ENCODE measurements at regions not wholly inside any gene's neighbourhood (a gene's known extent, or its start where the extent isn't known, plus 50 kb on each side); places are given as distances from the start of the nearest gene placed in this dataset.
"Not testable (repeated sequence)": the region's sequence is repeated elsewhere in the genome, so short reads cannot be mapped to it uniquely, and the experiment has no call there.

- no peak for DNase-seq
- no peak overlapping the region for H3K27ac ChIP-seq (ENCODE audit: low read length)
- H3K36me3 ChIP-seq (ENCODE audit: control insufficient read depth, insufficient read depth, low read length), result no peaks in the 10 kb centered on the region
- no peaks in the 10 kb centered on the region for H3K27me3 ChIP-seq (ENCODE audit: control insufficient read depth, insufficient read depth, low read length)
- no peak overlapping the region for H3K4me3 ChIP-seq (ENCODE audit: low read length)
- H3K4me1 ChIP-seq (ENCODE audit: control insufficient read depth, insufficient read depth, low read length), result peaks cover 13% of the 10 kb centered on the region
- 100% methylated on average over 1 of the region's 4 CpGs for WGBS (ENCODE audit: insufficient coverage, low lambda C conversion rate)
- H3K9me3 ChIP-seq (ENCODE audit: control insufficient read depth, low read depth, low read length), result no peaks in the 10 kb centered on the region
Measured at GRCh38 chrX:39487969-39488330, 609.8 kb downstream of the BCOR start.

GRCh38 chrX:39491548-39492297 lies 606.0 kb downstream of the BCOR start:
- Histone ChIP-seq H3K4me3 (ENCODE audit: low read length) (no peak overlapping the region), H3K9me3 (ENCODE audit: control insufficient read depth, low read depth, low read length) (no peaks in the 10 kb centered on the region), H3K4me1 (ENCODE audit: control insufficient read depth, insufficient read depth, low read length) (peaks cover 13% of the 10 kb centered on the region), H3K27me3 (ENCODE audit: control insufficient read depth, insufficient read depth, low read length) (no peaks in the 10 kb centered on the region), H3K36me3 (ENCODE audit: control insufficient read depth, insufficient read depth, low read length) (no peaks in the 10 kb centered on the region), H3K27ac (ENCODE audit: low read length) (peak overlapping the region; percentile 62)
- DNase-seq, result peak; percentile 37 to 63
- WGBS (ENCODE audit: insufficient coverage, low lambda C conversion rate), result no CpG with 5 or more reads among the region's 10 CpGs

- Histone ChIP-seq H3K4me1 (ENCODE audit: control insufficient read depth, insufficient read depth, low read length) (peaks cover 13% of the 10 kb centered on the region), H3K4me3 (ENCODE audit: low read length) (no peak overlapping the region), H3K27me3 (ENCODE audit: control insufficient read depth, insufficient read depth, low read length) (no peaks in the 10 kb centered on the region), H3K9me3 (ENCODE audit: control insufficient read depth, low read depth, low read length) (no peaks in the 10 kb centered on the region), H3K36me3 (ENCODE audit: control insufficient read depth, insufficient read depth, low read length) (no peaks in the 10 kb centered on the region), H3K27ac (ENCODE audit: low read length) (peak overlapping the region; percentile 62)
- peak; percentile 62 to 79 for DNase-seq
- WGBS (ENCODE audit: insufficient coverage, low lambda C conversion rate), result no CpG with 5 or more reads among the region's 6 CpGs
Measured at GRCh38 chrX:39492497-39493162, 605.1 kb downstream of the BCOR start.

- no CpG with 5 or more reads among the region's 1 CpG for WGBS (ENCODE audit: insufficient coverage, low lambda C conversion rate)
- Histone ChIP-seq H3K27me3 (ENCODE audit: control insufficient read depth, insufficient read depth, low read length) (no peaks in the 10 kb centered on the region), H3K4me1 (ENCODE audit: control insufficient read depth, insufficient read depth, low read length) (peaks cover 13% of the 10 kb centered on the region), H3K36me3 (ENCODE audit: control insufficient read depth, insufficient read depth, low read length) (no peaks in the 10 kb centered on the region), H3K4me3 (ENCODE audit: low read length) (no peak overlapping the region), H3K9me3 (ENCODE audit: control insufficient read depth, low read depth, low read length) (no peaks in the 10 kb centered on the region), H3K27ac (ENCODE audit: low read length) (peak overlapping the region; percentile 62)
- DNase-seq, result peak in 1 of 2 donors; percentile 7
Measured at GRCh38 chrX:39493168-39493567, 604.6 kb downstream of the BCOR start.

GRCh38 chrX:39497117-39497516 lies 600.6 kb downstream of the BCOR start:
- not testable (repeated sequence) for H3K27ac ChIP-seq (ENCODE audit: low read length); DNase-seq; H3K4me1 ChIP-seq (ENCODE audit: control insufficient read depth, insufficient read depth, low read length); H3K36me3 ChIP-seq (ENCODE audit: control insufficient read depth, insufficient read depth, low read length); H3K4me3 ChIP-seq (ENCODE audit: low read length); H3K9me3 ChIP-seq (ENCODE audit: control insufficient read depth, low read depth, low read length); H3K27me3 ChIP-seq (ENCODE audit: control insufficient read depth, insufficient read depth, low read length)
- no CpG with 5 or more reads among the region's 4 CpGs for WGBS (ENCODE audit: insufficient coverage, low lambda C conversion rate)

GRCh38 chrX:39497702-39498265 lies 600.0 kb downstream of the BCOR start:
- H3K27me3 ChIP-seq (ENCODE audit: control insufficient read depth, insufficient read depth, low read length), result no peaks in the 10 kb centered on the region
- H3K4me3 ChIP-seq (ENCODE audit: low read length), result no peak overlapping the region
- no peak for DNase-seq
- no peaks in the 10 kb centered on the region for H3K36me3 ChIP-seq (ENCODE audit: control insufficient read depth, insufficient read depth, low read length)
- H3K27ac ChIP-seq (ENCODE audit: low read length), result no peak overlapping the region
- no peaks in the 10 kb centered on the region for H3K9me3 ChIP-seq (ENCODE audit: control insufficient read depth, low read depth, low read length)
- WGBS (ENCODE audit: insufficient coverage, low lambda C conversion rate), result no CpG with 5 or more reads among the region's 7 CpGs
- no peaks in the 10 kb centered on the region for H3K4me1 ChIP-seq (ENCODE audit: control insufficient read depth, insufficient read depth, low read length)

GRCh38 chrX:39499996-39500395 lies 597.8 kb downstream of the BCOR start:
- H3K4me3 ChIP-seq (ENCODE audit: low read length), result no peak overlapping the region
- no peaks in the 10 kb centered on the region for H3K27me3 ChIP-seq (ENCODE audit: control insufficient read depth, insufficient read depth, low read length)
- DNase-seq, result no peak
- H3K4me1 ChIP-seq (ENCODE audit: control insufficient read depth, insufficient read depth, low read length), result no peaks in the 10 kb centered on the region
- H3K27ac ChIP-seq (ENCODE audit: low read length), result no peak overlapping the region
- H3K36me3 ChIP-seq (ENCODE audit: control insufficient read depth, insufficient read depth, low read length), result no peaks in the 10 kb centered on the region
- no peaks in the 10 kb centered on the region for H3K9me3 ChIP-seq (ENCODE audit: control insufficient read depth, low read depth, low read length)

- Histone ChIP-seq H3K36me3 (ENCODE audit: control insufficient read depth, insufficient read depth, low read length) (no peaks in the 10 kb centered on the region), H3K4me3 (ENCODE audit: low read length) (no peak overlapping the region), H3K27me3 (ENCODE audit: control insufficient read depth, insufficient read depth, low read length) (no peaks in the 10 kb centered on the region), H3K4me1 (ENCODE audit: control insufficient read depth, insufficient read depth, low read length) (no peaks in the 10 kb centered on the region), H3K9me3 (ENCODE audit: control insufficient read depth, low read depth, low read length) (no peaks in the 10 kb centered on the region), H3K27ac (ENCODE audit: low read length) (no peak overlapping the region)
- WGBS (ENCODE audit: insufficient coverage, low lambda C conversion rate), result no CpG with 5 or more reads among the region's 3 CpGs
- no peak for DNase-seq
Measured at GRCh38 chrX:39501822-39502221, 595.9 kb downstream of the BCOR start.

GRCh38 chrX:39502486-39502885 lies 595.3 kb downstream of the BCOR start:
- Histone ChIP-seq H3K36me3 (ENCODE audit: control insufficient read depth, insufficient read depth, low read length) (no peaks in the 10 kb centered on the region), H3K27me3 (ENCODE audit: control insufficient read depth, insufficient read depth, low read length) (no peaks in the 10 kb centered on the region), H3K4me1 (ENCODE audit: control insufficient read depth, insufficient read depth, low read length) (no peaks in the 10 kb centered on the region), H3K9me3 (ENCODE audit: control insufficient read depth, low read depth, low read length) (no peaks in the 10 kb centered on the region), H3K27ac (ENCODE audit: low read length) (no peak overlapping the region), H3K4me3 (ENCODE audit: low read length) (no peak overlapping the region)
- WGBS (ENCODE audit: insufficient coverage, low lambda C conversion rate), result no CpG with 5 or more reads among the region's 3 CpGs
- no peak for DNase-seq

GRCh38 chrX:39504227-39504626 lies 593.5 kb downstream of the BCOR start:
- H3K4me1 ChIP-seq (ENCODE audit: control insufficient read depth, insufficient read depth, low read length), result no peaks in the 10 kb centered on the region
- DNase-seq, result no peak
- no peak overlapping the region for H3K27ac ChIP-seq (ENCODE audit: low read length)
- H3K9me3 ChIP-seq (ENCODE audit: control insufficient read depth, low read depth, low read length), result no peaks in the 10 kb centered on the region
- H3K36me3 ChIP-seq (ENCODE audit: control insufficient read depth, insufficient read depth, low read length), result no peaks in the 10 kb centered on the region
- 100% methylated on average over 1 of the region's 2 CpGs for WGBS (ENCODE audit: insufficient coverage, low lambda C conversion rate)
- no peaks in the 10 kb centered on the region for H3K27me3 ChIP-seq (ENCODE audit: control insufficient read depth, insufficient read depth, low read length)
- H3K4me3 ChIP-seq (ENCODE audit: low read length), result no peak overlapping the region
